22Rv1 (cell line): ENCODE measurements at regions not wholly inside any gene's neighbourhood (a gene's known extent, or its start where the extent isn't known, plus 50 kb on each side); places are given as distances from the start of the nearest gene placed in this dataset.

Experiments used
- CTCF ChIP-seq: fragments of 450-650 bp; IDR thresholded peaks from 2 replicates; pipeline ENCODE4 v1.5.1; 2017; ENCODE audit warnings: mild to moderate bottlenecking
- ZFX ChIP-seq: fragments of 450-650 bp; IDR thresholded peaks from 2 replicates; pipeline ENCODE4 v1.6.1; 2017; ENCODE audit warnings: antibody characterized with exemption, borderline replicate concordance

- no peak for TF ChIP-seq CTCF
- TF ChIP-seq ZFX = no peak
Measured at GRCh38 chr12:39033782-39034181, 128.4 kb upstream of the CPNE8 start.
